Inflammatory macrophage (primary cell): ENCODE measurements at regions not wholly inside any gene's neighbourhood (a gene's known extent, or its start where the extent isn't known, plus 50 kb on each side); places are given as distances from the start of the nearest gene placed in this dataset.

Experiments used
- DNase-seq, 2 donors: peaks; one replicate each; pipeline ENCODE4 v3.0.0-alpha.2; 2020 to 2022

DNA sequence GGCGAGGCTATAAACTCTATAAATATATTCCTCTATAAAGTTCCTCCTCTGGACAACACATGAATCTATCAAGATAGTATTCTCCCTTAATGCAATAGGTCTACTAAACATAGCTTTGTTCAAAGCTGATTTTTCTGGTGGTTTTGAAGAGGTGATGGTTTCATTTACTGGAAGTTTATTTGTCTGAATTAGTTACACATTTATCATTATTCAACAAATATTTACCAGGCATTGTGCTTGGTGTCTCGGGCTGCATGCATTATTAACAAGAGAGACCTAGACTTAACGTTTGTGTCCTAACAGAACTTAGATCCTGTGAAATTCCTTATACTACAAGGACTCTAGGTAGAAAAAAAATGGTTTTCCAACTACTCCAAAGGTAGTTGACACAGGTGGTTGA lies 511.4 kb upstream of the B3GALT2 start:
- DNase-seq = no peak

- DNase-seq = no peak
These were observed 510.8 kb upstream of the B3GALT2 start for GRCh38 chr1:193697115-193697762.

- no peak for DNase-seq
These were observed 508.3 kb upstream of the B3GALT2 start for GRCh38 chr1:193694741-193695140.

GRCh38 chr1:193685986-193686385 lies 499.6 kb upstream of the B3GALT2 start:
- no peak for DNase-seq

DNA sequence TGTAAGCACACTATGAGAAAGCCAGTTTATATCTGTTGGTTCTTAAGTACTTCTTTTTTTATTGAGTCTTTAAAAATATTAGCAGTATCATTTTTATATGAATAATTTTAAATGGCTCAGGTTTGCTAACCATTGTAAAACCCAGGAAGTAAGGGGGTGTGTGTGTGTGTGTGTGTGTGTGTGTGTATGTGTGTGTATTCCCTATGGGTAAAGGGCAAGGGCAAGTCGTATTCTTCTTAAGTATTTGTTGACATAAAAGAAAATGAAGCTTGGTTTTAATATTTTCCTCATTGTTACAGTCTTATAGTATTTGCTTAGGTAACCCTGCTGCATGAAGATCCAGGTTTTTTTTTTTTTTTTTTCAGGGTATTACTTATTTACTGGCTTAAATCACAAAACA lies 495.0 kb upstream of the B3GALT2 start:
- no peak for DNase-seq

DNA sequence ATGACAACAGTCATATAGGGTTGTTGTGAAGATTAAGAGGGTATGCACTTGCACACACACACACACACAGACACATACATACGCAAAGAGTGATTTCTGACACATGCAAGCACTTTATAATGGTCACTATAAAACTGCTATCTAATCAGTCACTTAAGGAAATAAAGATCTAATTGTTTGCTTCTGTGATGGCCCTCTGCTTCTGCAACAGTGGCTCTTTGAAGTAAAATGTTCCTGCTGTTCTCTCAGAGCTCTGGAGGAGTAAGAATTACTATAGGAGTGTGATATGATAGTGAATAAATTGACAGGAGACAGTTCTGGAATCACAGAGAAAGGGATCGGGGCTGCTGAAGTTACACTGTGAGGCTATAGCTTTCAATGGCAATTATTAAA lies 494.5 kb upstream of the B3GALT2 start:
- DNase-seq = no peak

- no peak for DNase-seq
These were observed 494.0 kb upstream of the B3GALT2 start for GRCh38 chr1:193680247-193680923.

DNA sequence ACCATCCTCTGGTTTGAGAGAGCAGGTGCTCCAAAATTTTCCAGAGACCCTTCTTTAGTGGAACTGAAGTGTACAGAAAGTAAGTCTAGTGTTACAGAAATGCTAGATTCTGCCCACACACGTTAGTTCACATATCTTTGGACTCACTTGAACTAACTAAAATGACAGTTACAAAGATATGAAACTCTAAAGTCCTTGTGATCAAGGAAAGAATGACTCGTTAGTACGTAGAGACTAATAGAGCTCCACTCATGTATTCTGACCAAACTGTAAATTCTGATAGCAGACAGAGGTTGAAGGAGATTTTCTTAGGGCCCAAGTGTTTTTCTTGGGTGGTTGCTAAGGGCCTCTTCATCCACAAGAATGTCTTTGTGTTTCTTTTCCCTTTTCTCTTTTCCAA lies 491.5 kb upstream of the B3GALT2 start:
- no peak for DNase-seq

GRCh38 chr1:193676996-193677549 lies 490.7 kb upstream of the B3GALT2 start:
- no peak for DNase-seq

- no peak for DNase-seq
These were observed 488.0 kb upstream of the B3GALT2 start for GRCh38 chr1:193674292-193674944.

DNA sequence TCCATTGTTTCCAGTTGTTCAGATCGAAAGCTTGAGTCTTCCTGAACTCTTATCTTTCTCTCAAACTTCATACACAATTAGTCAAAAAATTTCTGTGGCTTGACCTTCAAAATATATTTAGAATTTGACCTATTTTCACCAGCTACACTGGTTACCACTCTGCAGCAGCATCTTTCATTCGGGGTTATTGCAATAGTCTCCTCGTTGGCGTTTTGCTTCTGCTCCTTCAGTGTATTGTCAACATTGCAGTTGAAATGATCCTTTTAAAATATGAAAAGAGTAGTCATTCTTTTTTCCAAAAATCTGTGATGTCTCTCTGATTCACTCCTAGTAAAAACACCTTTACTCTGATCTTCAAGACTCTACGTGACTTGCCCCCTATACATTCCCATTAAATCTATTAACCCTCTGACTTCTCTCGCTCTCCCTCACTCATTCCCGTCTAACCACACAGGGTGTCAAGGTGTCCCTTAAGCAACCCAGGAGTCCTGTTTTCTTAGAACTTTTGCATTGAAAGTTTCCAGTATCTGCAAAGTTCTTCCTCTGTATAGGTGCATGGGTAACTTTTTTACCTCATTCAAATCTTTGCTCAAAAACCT lies 480.2 kb upstream of the B3GALT2 start:
- no peak for DNase-seq

GRCh38 chr1:193663965-193664364 lies 477.6 kb upstream of the B3GALT2 start:
- DNase-seq = no peak

GRCh38 chr1:193662030-193662429 lies 475.6 kb upstream of the B3GALT2 start:
- no peak for DNase-seq

DNA sequence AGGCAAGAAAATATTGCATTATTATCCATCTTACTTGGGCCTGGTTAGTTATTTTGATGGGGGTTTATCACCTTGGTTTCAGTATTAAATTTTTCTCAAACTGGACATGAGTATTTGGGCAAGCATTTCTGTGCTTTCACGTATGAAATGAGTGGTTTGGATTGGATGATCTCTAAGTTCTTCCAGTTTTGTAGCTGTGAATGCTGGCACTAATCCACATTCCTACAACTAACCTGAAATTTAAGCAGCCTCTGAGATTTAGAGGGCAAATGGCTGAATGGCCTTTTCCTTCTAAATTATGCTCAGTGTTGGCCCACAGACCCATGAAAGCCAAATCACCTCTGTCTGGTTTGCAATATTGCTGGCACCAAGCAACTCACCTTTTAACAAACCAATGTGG lies 475.0 kb upstream of the B3GALT2 start:
- DNase-seq = no peak

DNA sequence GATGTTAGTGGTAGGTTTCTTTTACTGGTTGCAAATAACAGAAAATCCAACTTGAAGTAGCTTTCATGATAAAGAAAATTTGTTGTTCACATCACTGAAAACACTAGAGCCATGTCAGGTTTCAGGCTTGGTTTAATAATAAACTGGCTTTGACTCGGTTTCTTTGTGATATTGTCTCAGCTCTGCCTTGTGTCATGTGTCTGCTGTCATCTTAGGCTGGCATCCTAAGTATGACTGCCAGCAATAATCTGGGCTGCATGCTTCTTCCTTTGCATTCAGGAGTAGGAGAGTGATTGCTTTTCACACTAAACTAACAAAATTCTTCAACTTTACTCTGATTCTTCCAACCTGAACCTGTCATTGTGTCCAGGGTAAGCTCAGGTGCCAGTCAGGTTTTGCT lies 474.0 kb upstream of the B3GALT2 start:
- DNase-seq = no peak

- DNase-seq = no peak
These were observed 472.3 kb upstream of the B3GALT2 start for GRCh38 chr1:193658691-193659090.

- no peak for DNase-seq
These were observed 471.7 kb upstream of the B3GALT2 start for GRCh38 chr1:193658081-193658480.

GRCh38 chr1:193657552-193657951 lies 471.1 kb upstream of the B3GALT2 start:
- no peak for DNase-seq

DNA sequence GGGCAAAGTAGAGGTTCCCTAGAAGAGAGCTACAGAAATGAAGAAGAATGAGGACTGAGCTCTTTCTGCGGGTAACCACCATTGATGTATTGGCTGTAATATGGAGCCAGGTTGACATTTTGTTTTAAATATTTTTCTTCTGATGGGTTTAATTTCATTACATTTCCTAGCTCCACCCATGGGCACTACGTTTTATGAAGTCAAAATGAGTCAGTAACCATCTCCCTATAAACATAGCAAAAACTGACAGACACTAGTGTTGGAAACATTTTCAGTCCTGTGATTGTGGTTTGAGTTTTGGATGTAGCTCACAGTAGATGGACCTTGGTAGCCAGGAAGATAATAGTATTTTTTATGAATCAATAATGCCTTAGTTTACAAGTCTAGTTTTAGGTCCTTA lies 470.4 kb upstream of the B3GALT2 start:
- no peak for DNase-seq

GRCh38 chr1:193654951-193655735 lies 468.7 kb upstream of the B3GALT2 start:
- DNase-seq = no peak

- no peak for DNase-seq
These were observed 463.2 kb upstream of the B3GALT2 start for GRCh38 chr1:193649587-193649986.

- no peak for DNase-seq
These were observed 448.5 kb upstream of the B3GALT2 start for GRCh38 chr1:193634876-193635275.

- DNase-seq = peak; percentile 53 to 65
These were observed 448.1 kb upstream of the B3GALT2 start for GRCh38 chr1:193634470-193634869.
